Activated naive CD4-positive, alpha-beta T cell treated with anti-CD3 and anti-CD28 coated beads, Interleukin-2, amount 50 U/mL, for 24 hours (primary cell): ENCODE measurements at regions not wholly inside any gene's neighbourhood (a gene's known extent, or its start where the extent isn't known, plus 50 kb on each side); places are given as distances from the start of the nearest gene placed in this dataset.

ENCODE experiments used
- H3K27ac Mint-ChIP-seq: one replicate; pipeline ENCODE4 v1.8.0; 2021; ENCODE audit warnings: mild to moderate bottlenecking, mixed read lengths
- H3K27me3 Mint-ChIP-seq: one replicate; pipeline ENCODE4 v1.8.0; 2021; ENCODE audit warnings: mixed read lengths
- H3K36me3 Mint-ChIP-seq: one replicate; pipeline ENCODE4 v1.8.0; 2021; ENCODE audit warnings: mixed read lengths
- H3K4me1 Mint-ChIP-seq: one replicate; pipeline ENCODE4 v1.8.0; 2021; ENCODE audit warnings: mixed read lengths
- H3K4me3 Mint-ChIP-seq: one replicate; pipeline ENCODE4 v1.8.0; 2021; ENCODE audit warnings: mild to moderate bottlenecking, mixed read lengths
- H3K9me3 Mint-ChIP-seq: one replicate; pipeline ENCODE4 v1.8.0; 2021; ENCODE audit warnings: mixed read lengths

GRCh38 chr16:35510701-35511100 is 2051.3 kb downstream of the TP53TG3F start:
- H3K36me3 Mint-ChIP-seq = no peaks in the 10 kb centered on the region

DNA sequence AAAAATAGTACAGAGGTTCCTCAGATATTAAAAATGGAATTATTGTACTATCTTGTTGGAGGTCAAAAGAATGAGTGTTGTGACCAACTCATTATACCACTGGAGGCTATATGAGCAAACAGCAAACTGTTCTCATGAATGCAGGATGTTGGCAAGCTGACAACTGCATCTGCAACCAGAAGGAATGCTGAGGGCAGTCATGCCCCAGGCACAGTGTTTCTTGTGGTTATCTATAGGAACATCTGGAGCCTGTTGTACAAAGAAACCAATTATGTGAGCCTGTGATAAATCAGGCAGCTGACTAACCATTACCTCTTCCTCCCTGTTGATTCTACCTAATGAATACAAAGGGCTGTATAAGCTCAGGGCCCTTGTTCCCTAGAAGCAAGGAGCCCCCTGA is 2057.1 kb downstream of the TP53TG3F start:
- Mint-ChIP-seq H3K27ac (no peak overlapping the region), H3K4me1 (no peaks in the 10 kb centered on the region), H3K4me3 (no peak overlapping the region), H3K36me3 (no peaks in the 10 kb centered on the region), H3K9me3 (peaks cover 6% of the 10 kb centered on the region), H3K27me3 (no peaks in the 10 kb centered on the region)

More at GRCh38 chr16:35510701-35511100, 2051.3 kb downstream of the TP53TG3F start:
- Mint-ChIP-seq H3K4me3 (no peak overlapping the region), H3K9me3 (peaks cover 12% of the 10 kb centered on the region), H3K4me1 (no peaks in the 10 kb centered on the region), H3K27ac (no peak overlapping the region), H3K27me3 (no peaks in the 10 kb centered on the region)

DNA sequence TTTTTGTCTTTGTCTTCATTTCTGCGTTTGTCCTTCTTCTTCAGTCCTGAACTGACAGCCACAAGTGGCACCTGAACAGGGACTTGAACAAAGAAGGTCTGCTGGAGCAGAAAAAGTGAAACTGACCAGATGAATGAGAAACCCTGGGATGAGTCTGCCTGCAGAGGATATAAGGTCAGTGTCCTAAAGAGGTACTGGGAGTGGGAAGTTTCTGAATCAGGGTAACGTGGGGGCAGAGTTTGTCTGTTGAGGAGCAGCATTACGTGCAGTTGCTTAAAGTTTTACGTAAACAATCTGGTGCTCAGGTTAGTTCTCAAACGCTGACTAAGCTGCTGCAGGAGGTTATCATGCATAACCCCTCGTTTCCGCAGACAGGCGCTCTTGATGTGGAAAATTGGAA is 2057.6 kb downstream of the TP53TG3F start:
- H3K27ac Mint-ChIP-seq = no peak overlapping the region
- no peak overlapping the region for H3K4me3 Mint-ChIP-seq
- H3K36me3 Mint-ChIP-seq = no peaks in the 10 kb centered on the region

DNA sequence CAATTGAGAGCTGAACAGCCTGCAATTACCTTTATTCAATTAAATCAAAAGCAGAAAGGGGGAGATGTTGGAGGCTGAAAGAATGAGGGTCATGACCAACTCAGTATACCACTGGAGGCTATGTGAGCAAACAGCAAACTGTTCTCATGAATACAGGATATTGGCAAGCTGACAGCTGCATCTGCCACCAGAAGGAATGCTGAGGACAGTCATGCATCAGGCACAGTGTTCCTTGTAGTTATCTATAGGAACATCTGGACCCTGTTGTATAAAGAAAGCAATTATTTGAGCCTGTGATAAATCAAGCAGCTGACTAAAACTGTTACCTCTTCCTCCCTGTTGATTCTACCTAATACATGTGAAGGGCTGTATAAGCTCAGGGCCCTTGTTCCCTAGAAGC is 2064.6 kb downstream of the TP53TG3F start:
- no peaks in the 10 kb centered on the region for H3K27me3 Mint-ChIP-seq
- no peaks in the 10 kb centered on the region for H3K36me3 Mint-ChIP-seq
- H3K9me3 Mint-ChIP-seq = peaks cover 9% of the 10 kb centered on the region

More for the DNA sequence above, 2057.6 kb downstream of the TP53TG3F start:
- Mint-ChIP-seq H3K9me3 (peaks cover 6% of the 10 kb centered on the region), H3K27me3 (no peaks in the 10 kb centered on the region), H3K4me1 (no peaks in the 10 kb centered on the region)

GRCh38 chr16:35525979-35526590 is 2066.7 kb downstream of the TP53TG3F start:
- Mint-ChIP-seq H3K9me3 (peaks cover 9% of the 10 kb centered on the region), H3K36me3 (no peaks in the 10 kb centered on the region), H3K27me3 (no peaks in the 10 kb centered on the region), H3K27ac (no peak overlapping the region), H3K4me3 (no peak overlapping the region), H3K4me1 (no peaks in the 10 kb centered on the region)

More for the DNA sequence above, 2064.6 kb downstream of the TP53TG3F start:
- Mint-ChIP-seq H3K4me3 (no peak overlapping the region), H3K4me1 (no peaks in the 10 kb centered on the region), H3K27ac (no peak overlapping the region)

DNA sequence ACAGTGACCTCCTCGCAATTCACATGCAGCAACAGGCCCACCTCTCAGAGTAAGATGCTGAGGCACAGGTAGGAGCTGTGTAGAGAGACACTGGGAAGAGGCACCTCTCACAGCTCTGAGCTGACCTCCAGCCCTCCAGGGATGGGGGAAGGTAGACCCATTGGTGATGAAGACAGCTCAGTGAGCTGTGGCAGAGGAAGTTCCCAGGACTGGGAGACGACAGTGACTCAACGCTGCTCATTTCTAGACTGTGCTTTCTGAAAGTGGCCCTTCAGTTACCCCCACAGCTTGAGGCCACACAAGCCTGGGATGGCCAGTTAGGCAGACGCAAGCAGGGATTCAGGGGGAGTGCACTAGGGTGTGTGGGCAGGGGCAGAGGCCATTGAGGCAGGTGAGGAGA is 2073.2 kb downstream of the TP53TG3F start:
- H3K4me3 Mint-ChIP-seq = no peak overlapping the region
- H3K27ac Mint-ChIP-seq = no peak overlapping the region
- peaks cover 19% of the 10 kb centered on the region for H3K9me3 Mint-ChIP-seq
- H3K27me3 Mint-ChIP-seq = no peaks in the 10 kb centered on the region
- no peaks in the 10 kb centered on the region for H3K36me3 Mint-ChIP-seq
- H3K4me1 Mint-ChIP-seq = no peaks in the 10 kb centered on the region

DNA sequence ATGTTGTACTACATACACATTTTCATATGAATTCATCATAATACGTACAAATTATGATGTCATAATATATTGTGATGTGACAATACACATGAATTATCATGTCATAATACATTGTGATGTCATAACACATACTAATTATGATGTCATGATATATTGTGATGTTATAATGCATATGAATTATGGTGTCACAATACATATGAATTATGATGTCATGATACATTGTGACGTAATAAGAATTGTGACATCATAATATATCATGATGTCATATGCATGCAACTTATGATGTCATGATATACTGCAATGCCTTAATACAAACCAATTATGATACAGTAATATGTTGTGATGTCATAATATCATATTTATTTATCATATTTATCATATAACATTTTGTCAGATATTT is 2074.3 kb downstream of the TP53TG3F start:
- Mint-ChIP-seq H3K4me1 (no peaks in the 10 kb centered on the region), H3K27me3 (no peaks in the 10 kb centered on the region), H3K27ac (no peak overlapping the region), H3K4me3 (no peak overlapping the region), H3K9me3 (peaks cover 15% of the 10 kb centered on the region), H3K36me3 (no peaks in the 10 kb centered on the region)

DNA sequence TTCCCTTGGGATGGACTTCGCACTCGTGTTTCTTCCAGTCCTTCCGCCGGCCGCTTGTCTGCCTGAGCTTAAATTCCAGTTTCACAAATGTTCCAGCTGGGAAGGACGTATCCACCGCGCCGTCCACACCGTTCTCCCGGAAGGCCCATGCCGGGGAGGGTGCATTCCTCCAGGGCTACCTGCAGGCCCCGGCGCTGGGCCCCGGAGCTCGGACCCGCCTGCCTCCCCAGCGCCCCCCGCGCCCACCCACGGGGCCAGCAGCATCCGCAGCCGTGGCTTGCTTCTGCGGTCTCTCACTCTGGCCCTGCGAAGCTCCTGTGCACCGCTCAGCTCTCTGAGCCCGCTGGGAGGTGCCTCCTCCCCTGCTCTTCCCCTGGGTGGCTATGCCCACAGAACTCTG is 2084.1 kb downstream of the TP53TG3F start:
- Mint-ChIP-seq H3K9me3 (no peaks in the 10 kb centered on the region), H3K4me3 (no peak overlapping the region), H3K36me3 (no peaks in the 10 kb centered on the region), H3K4me1 (no peaks in the 10 kb centered on the region), H3K27me3 (no peaks in the 10 kb centered on the region), H3K27ac (no peak overlapping the region)

GRCh38 chr16:35552763-35553162 is 2093.4 kb downstream of the TP53TG3F start:
- H3K4me1 Mint-ChIP-seq = no peaks in the 10 kb centered on the region
- H3K27me3 Mint-ChIP-seq = no peaks in the 10 kb centered on the region
- no peak overlapping the region for H3K27ac Mint-ChIP-seq
- peaks cover 2% of the 10 kb centered on the region for H3K36me3 Mint-ChIP-seq
- no peak overlapping the region for H3K4me3 Mint-ChIP-seq
- peaks cover 16% of the 10 kb centered on the region for H3K9me3 Mint-ChIP-seq

GRCh38 chr16:35557731-35558130 is 2098.3 kb downstream of the TP53TG3F start:
- Mint-ChIP-seq H3K9me3 (peaks cover 18% of the 10 kb centered on the region), H3K4me3 (no peak overlapping the region), H3K27ac (no peak overlapping the region), H3K36me3 (peaks cover 2% of the 10 kb centered on the region), H3K27me3 (no peaks in the 10 kb centered on the region), H3K4me1 (no peaks in the 10 kb centered on the region)

DNA sequence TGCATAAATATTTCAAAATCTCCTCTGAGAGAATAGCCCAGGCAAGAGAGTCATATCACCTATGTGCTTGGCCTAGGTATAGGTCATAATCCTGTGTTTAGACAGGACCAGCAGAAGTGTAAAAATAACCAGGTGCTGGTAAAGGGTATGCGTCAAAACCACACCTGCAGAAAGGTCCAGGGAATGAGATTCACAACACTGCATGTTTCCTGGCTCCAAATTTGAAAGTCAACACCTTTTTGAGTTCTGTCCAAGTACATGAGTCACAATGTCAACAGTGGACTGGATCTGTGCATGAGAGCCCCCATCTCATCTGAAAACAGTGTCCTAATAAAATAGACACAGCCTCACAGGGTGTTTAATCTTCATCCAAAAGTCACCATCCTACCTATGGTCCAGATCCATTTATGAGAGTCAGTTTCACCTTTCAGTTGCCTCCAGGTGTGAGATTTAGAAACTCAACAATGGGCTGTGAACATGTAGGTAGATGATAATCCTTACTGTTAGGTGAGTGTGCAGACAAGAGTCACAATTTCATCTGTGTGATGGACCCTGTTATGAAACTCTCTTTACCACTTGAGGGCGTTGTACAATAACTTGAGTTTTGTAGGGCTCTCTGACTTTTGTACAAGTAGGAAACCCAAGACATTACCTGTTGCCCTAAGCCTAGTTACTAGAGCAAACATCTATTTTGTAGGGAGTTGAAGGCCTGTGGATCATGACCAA is 2100.7 kb downstream of the TP53TG3F start:
- H3K36me3 Mint-ChIP-seq = no peaks in the 10 kb centered on the region
- H3K27me3 Mint-ChIP-seq = no peaks in the 10 kb centered on the region
- H3K27ac Mint-ChIP-seq = no peak overlapping the region
- no peak overlapping the region for H3K4me3 Mint-ChIP-seq
- H3K4me1 Mint-ChIP-seq = no peaks in the 10 kb centered on the region
- peaks cover 12% of the 10 kb centered on the region for H3K9me3 Mint-ChIP-seq

DNA sequence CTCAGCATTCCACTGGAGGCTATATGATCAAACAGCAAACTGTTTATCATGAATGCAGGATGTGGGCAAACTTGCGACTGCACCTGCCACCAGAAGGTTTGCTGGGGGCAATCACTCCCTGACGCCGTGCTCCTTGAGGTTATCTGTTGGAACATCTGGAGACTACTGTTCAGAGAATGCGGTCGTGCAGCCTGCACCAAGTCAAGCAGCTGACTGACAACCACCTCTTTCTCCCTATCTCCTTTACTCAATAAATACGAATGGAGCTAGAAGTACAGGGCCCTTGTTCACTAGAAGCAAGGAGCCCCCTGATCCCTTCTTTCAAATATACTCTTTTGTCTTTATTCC is 2101.2 kb downstream of the TP53TG3F start:
- no peak overlapping the region for H3K4me3 Mint-ChIP-seq
- peaks cover 12% of the 10 kb centered on the region for H3K9me3 Mint-ChIP-seq
- H3K4me1 Mint-ChIP-seq = no peaks in the 10 kb centered on the region
- no peaks in the 10 kb centered on the region for H3K27me3 Mint-ChIP-seq
- no peak overlapping the region for H3K27ac Mint-ChIP-seq
- no peaks in the 10 kb centered on the region for H3K36me3 Mint-ChIP-seq

GRCh38 chr16:35561346-35561745 is 2101.9 kb downstream of the TP53TG3F start:
- Mint-ChIP-seq H3K27ac (no peak overlapping the region), H3K9me3 (peaks cover 12% of the 10 kb centered on the region), H3K4me1 (no peaks in the 10 kb centered on the region), H3K4me3 (no peak overlapping the region), H3K27me3 (no peaks in the 10 kb centered on the region), H3K36me3 (no peaks in the 10 kb centered on the region)

- H3K4me3 Mint-ChIP-seq = no peak overlapping the region
- peaks cover 12% of the 10 kb centered on the region for H3K9me3 Mint-ChIP-seq
- H3K27ac Mint-ChIP-seq = no peak overlapping the region
- H3K4me1 Mint-ChIP-seq = no peaks in the 10 kb centered on the region
- H3K27me3 Mint-ChIP-seq = no peaks in the 10 kb centered on the region
- H3K36me3 Mint-ChIP-seq = no peaks in the 10 kb centered on the region
These were observed 2103.1 kb downstream of the TP53TG3F start for GRCh38 chr16:35562471-35562870.

- no peak overlapping the region for H3K4me3 Mint-ChIP-seq
- H3K27me3 Mint-ChIP-seq = no peaks in the 10 kb centered on the region
- peaks cover 15% of the 10 kb centered on the region for H3K9me3 Mint-ChIP-seq
- no peak overlapping the region for H3K27ac Mint-ChIP-seq
- no peaks in the 10 kb centered on the region for H3K4me1 Mint-ChIP-seq
- H3K36me3 Mint-ChIP-seq = no peaks in the 10 kb centered on the region
These were observed 2103.5 kb downstream of the TP53TG3F start for GRCh38 chr16:35562919-35563318.

GRCh38 chr16:35564148-35564547 is 2104.7 kb downstream of the TP53TG3F start:
- Mint-ChIP-seq H3K27me3 (no peaks in the 10 kb centered on the region), H3K27ac (no peak overlapping the region), H3K9me3 (peaks cover 14% of the 10 kb centered on the region), H3K4me3 (no peak overlapping the region), H3K4me1 (no peaks in the 10 kb centered on the region), H3K36me3 (no peaks in the 10 kb centered on the region)

- Mint-ChIP-seq H3K27ac (no peak overlapping the region), H3K27me3 (no peaks in the 10 kb centered on the region), H3K4me3 (no peak overlapping the region), H3K4me1 (no peaks in the 10 kb centered on the region), H3K9me3 (peaks cover 10% of the 10 kb centered on the region), H3K36me3 (no peaks in the 10 kb centered on the region)
These were observed 2105.5 kb downstream of the TP53TG3F start for GRCh38 chr16:35564889-35565288.
